ENCODE measurements at regions not wholly inside any gene's neighbourhood (a gene's known extent, or its start where the extent isn't known, plus 50 kb on each side); places are given as distances from the start of the nearest gene placed in this dataset.

GRCh38 chr18:22552254-22552653 is 134.5 kb upstream of the CTAGE1 start:
- Histone ChIP-seq H3K4me3 (no peak overlapping the region), H3K36me3 (replicated peaks in 1 of 2) (no peaks in the 10 kb centered on the region), H3K9me3 (replicated peaks in 1 of 3) (no peaks in the 10 kb centered on the region), H3K4me1 (replicated peaks in 1 of 2) (peaks cover 12 to 19% of the 10 kb centered on the region in 2 donors), H3K27ac (peak overlapping the region in 4 of 5 donors; percentile 52 to 70 (median 64)), H3K27me3 (no peaks in the 10 kb centered on the region)
- WGBS, 4 donors, result 41 to 60% (median 51%) methylated on average over 3 of the region's 3 CpGs
- DNase-seq, result no peak
- intact Hi-C loops (cut with DNase I), result loop anchor here (10.0 kb wide), 2 partner anchors 57 to 377 kb away; no protein-coding TSS in a partner anchor
- no peak for TF ChIP-seq POLR2A (IDR thresholded peaks at IDR 0.05)
- no peak for TF ChIP-seq CTCF (IDR thresholded peaks at IDR 0.05)

- WGBS, 4 donors, result 49 to 75% (median 67%) methylated on average over 3 of the region's 3 CpGs
- H3K4me3 ChIP-seq, result no peak overlapping the region
- no peaks in the 10 kb centered on the region for H3K27me3 ChIP-seq
- DNase-seq, result no peak
- no peak for TF ChIP-seq CTCF (IDR thresholded peaks at IDR 0.05)
- no peak for TF ChIP-seq POLR2A (IDR thresholded peaks at IDR 0.05)
- intact Hi-C loops (cut with DNase I), result loop anchor here (10.0 kb wide), 2 partner anchors 58 to 378 kb away; no protein-coding TSS in a partner anchor
- peak overlapping the region in 1 of 5 donors; percentile 62 for H3K27ac ChIP-seq
- H3K9me3 ChIP-seq (replicated peaks in 1 of 3), result no peaks in the 10 kb centered on the region
- peaks cover 12 to 19% of the 10 kb centered on the region in 2 donors for H3K4me1 ChIP-seq (replicated peaks in 1 of 2)
- no peaks in the 10 kb centered on the region for H3K36me3 ChIP-seq (replicated peaks in 1 of 2)
Measured at GRCh38 chr18:22552899-22553460, 135.3 kb upstream of the CTAGE1 start.

- DNase-seq, result peak in 3 of 7 donors; percentile 31 to 73 (median 40)
- no peak overlapping the region for H3K4me3 ChIP-seq
- no peaks in the 10 kb centered on the region for H3K36me3 ChIP-seq (replicated peaks in 1 of 2)
- peaks cover 16 to 31% of the 10 kb centered on the region in 2 donors for H3K4me1 ChIP-seq (replicated peaks in 1 of 2)
- WGBS, 4 donors, result 76 to 89% (median 82%) methylated on average over 8 of the region's 8 CpGs
- intact Hi-C loops (cut with DNase I), result loop anchor here (5.0 to 10.0 kb wide), 4 partner anchors 62 to 659 kb away; no protein-coding TSS in a partner anchor
- peak overlapping the region in 1 of 5 donors; percentile 32 for H3K27ac ChIP-seq
- H3K9me3 ChIP-seq (replicated peaks in 1 of 3), result no peaks in the 10 kb centered on the region
- no peak for TF ChIP-seq POLR2A (IDR thresholded peaks at IDR 0.05)
- no peak for TF ChIP-seq CTCF (IDR thresholded peaks at IDR 0.05)
- no peaks in the 10 kb centered on the region for H3K27me3 ChIP-seq
Measured at GRCh38 chr18:22556222-22557167, 138.8 kb upstream of the CTAGE1 start.

Measured in adrenal gland (tissue), 9 donors.